Testis (tissue), 2 donors: ENCODE measurements at regions not wholly inside any gene's neighbourhood (a gene's known extent, or its start where the extent isn't known, plus 50 kb on each side); places are given as distances from the start of the nearest gene placed in this dataset.
"Not testable (repeated sequence)": the region's sequence is repeated elsewhere in the genome, so short reads cannot be mapped to it uniquely, and the experiment has no call there.

Experiments used
- DNase-seq: peaks from one replicate; pipeline ENCODE4 v3.0.0-alpha.2; 2019
- H3K27ac ChIP-seq, 2 donors: fragments of 200-600 bp; sonication (generic); one replicate each; pipeline ENCODE4 v1.5.1; 2019
- H3K27me3 ChIP-seq: fragments of 200-600 bp; sonication (generic); one replicate; pipeline ENCODE4 v1.5.1; 2019
- H3K36me3 ChIP-seq: fragments of 200-600 bp; sonication (generic); one replicate; pipeline ENCODE4 v1.5.1; 2017; ENCODE audit warnings: low read depth; ENCODE audit errors: missing control alignments
- H3K4me1 ChIP-seq: fragments of 200-600 bp; sonication (generic); one replicate; pipeline ENCODE4 v1.5.1; 2019
- H3K4me3 ChIP-seq, 2 donors: fragments of 200-600 bp; sonication (generic); one replicate each; pipeline ENCODE4 v1.5.1; 2017 to 2019
- H3K9me3 ChIP-seq: fragments of 200-600 bp; sonication (generic); one replicate; pipeline ENCODE4 v1.5.1; 2017
- POLR2A ChIP-seq: fragments of 450-650 bp; IDR thresholded peaks from one replicate; pipeline ENCODE4 v1.6.1; 2017; ENCODE audit warnings: antibody characterized with exemption, mild to moderate bottlenecking, moderate library complexity
- WGBS, 2 donors: methylation state at CpG; one replicate each; pipeline ENCODE4 v1.1.5; 2018; 5-methylcytosine and 5-hydroxymethylcytosine counted together
- intact Hi-C: fragments of 100-400 bp; cut with DNase I; formaldehyde crosslinking; loops from one replicate; pipeline ENCODE4 v1.15.1; 2023; ENCODE audit warnings: low total_unique reads
- TF ChIP-seq, protein P1 (sequence below), 3 experiments: fragments of 450-650 bp in 2 of 3; fragments of 200-600 bp in 1 of 3; sonication (generic) in 1 of 3; IDR thresholded peaks; one replicate each; pipeline ENCODE4 v1.5.1; 2016 to 2019; ENCODE audit warnings: antibody characterized with exemption in 3 of 3, mild to moderate bottlenecking in 2 of 3, moderate library complexity in 1 of 3

- Histone ChIP-seq H3K9me3 (no peaks in the 10 kb centered on the region), H3K36me3 (no peaks in the 10 kb centered on the region), H3K27ac (no peak overlapping the region), H3K4me1 (no peaks in the 10 kb centered on the region), H3K27me3 (no peaks in the 10 kb centered on the region), H3K4me3 (no peak overlapping the region)
- TF ChIP-seq, protein P1, sequence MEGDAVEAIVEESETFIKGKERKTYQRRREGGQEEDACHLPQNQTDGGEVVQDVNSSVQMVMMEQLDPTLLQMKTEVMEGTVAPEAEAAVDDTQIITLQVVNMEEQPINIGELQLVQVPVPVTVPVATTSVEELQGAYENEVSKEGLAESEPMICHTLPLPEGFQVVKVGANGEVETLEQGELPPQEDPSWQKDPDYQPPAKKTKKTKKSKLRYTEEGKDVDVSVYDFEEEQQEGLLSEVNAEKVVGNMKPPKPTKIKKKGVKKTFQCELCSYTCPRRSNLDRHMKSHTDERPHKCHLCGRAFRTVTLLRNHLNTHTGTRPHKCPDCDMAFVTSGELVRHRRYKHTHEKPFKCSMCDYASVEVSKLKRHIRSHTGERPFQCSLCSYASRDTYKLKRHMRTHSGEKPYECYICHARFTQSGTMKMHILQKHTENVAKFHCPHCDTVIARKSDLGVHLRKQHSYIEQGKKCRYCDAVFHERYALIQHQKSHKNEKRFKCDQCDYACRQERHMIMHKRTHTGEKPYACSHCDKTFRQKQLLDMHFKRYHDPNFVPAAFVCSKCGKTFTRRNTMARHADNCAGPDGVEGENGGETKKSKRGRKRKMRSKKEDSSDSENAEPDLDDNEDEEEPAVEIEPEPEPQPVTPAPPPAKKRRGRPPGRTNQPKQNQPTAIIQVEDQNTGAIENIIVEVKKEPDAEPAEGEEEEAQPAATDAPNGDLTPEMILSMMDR (IDR thresholded peaks at IDR 0.05) = no peak
- TF ChIP-seq POLR2A = no peak
- no peak for DNase-seq
- 64 to 79% methylated on average over 5 of the region's 5 CpGs for WGBS, 2 donors
- intact Hi-C loops = no loop called here
Observed at GRCh38 chr3:161694682-161695564, 198.3 kb downstream of the OTOL1 start.

DNA sequence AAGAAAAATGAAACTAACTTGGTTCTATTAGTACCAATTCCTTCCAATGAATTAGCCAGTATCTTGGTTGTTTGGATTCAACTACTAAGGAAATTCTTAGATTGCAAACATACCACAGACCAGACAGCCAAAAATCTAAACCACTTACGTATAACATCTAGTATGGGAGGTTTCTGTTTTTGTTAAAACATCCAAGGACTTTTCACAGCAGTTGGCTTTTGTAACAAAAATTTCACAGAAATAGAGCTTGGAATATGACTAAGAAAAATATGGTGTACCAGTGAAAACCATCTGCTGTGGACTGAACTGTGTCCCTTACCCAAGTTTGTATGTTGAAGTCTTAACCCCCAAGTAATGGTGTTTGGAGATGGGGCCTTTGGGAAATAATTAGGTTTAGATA lies 199.2 kb downstream of the OTOL1 start:
- 48 to 56% methylated on average over 1 of the region's 1 CpG for WGBS, 2 donors
- no peak for DNase-seq

GRCh38 chr3:161700998-161701397 lies 204.4 kb downstream of the OTOL1 start:
- no peaks in the 10 kb centered on the region for H3K9me3 ChIP-seq
- intact Hi-C loops = no loop called here
- no peaks in the 10 kb centered on the region for H3K36me3 ChIP-seq
- 91 to 96% methylated on average over 2 of the region's 2 CpGs for WGBS, 2 donors
- no peak for DNase-seq
- TF ChIP-seq POLR2A = no peak
- TF ChIP-seq, protein P1 (IDR thresholded peaks at IDR 0.05) = no peak
- H3K27me3 ChIP-seq = no peaks in the 10 kb centered on the region
- H3K4me3 ChIP-seq = no peak overlapping the region
- H3K4me1 ChIP-seq = no peaks in the 10 kb centered on the region
- no peak overlapping the region for H3K27ac ChIP-seq

More for the DNA sequence above, 199.2 kb downstream of the OTOL1 start:
- intact Hi-C loops = no loop called here
- no peaks in the 10 kb centered on the region for H3K4me1 ChIP-seq
- H3K27ac ChIP-seq = no peak overlapping the region
- no peaks in the 10 kb centered on the region for H3K27me3 ChIP-seq
- no peaks in the 10 kb centered on the region for H3K9me3 ChIP-seq
- H3K4me3 ChIP-seq = no peak overlapping the region
- TF ChIP-seq, protein P1 (IDR thresholded peaks at IDR 0.05) = no peak
- TF ChIP-seq POLR2A = no peak
- H3K36me3 ChIP-seq = no peaks in the 10 kb centered on the region

GRCh38 chr3:161707253-161707652 lies 210.6 kb downstream of the OTOL1 start:
- H3K4me1 ChIP-seq, H3K27ac ChIP-seq, H3K9me3 ChIP-seq, H3K36me3 ChIP-seq, DNase-seq, H3K4me3 ChIP-seq, H3K27me3 ChIP-seq, intact Hi-C loops: not testable (repeated sequence)
- 65 to 82% methylated on average over 2 to 5 of the region's 5 CpGs for WGBS, 2 donors

- no peak for DNase-seq
- Histone ChIP-seq H3K9me3 (no peaks in the 10 kb centered on the region), H3K4me3 (no peak overlapping the region), H3K27me3 (no peaks in the 10 kb centered on the region), H3K4me1 (no peaks in the 10 kb centered on the region), H3K27ac (no peak overlapping the region), H3K36me3 (no peaks in the 10 kb centered on the region)
- intact Hi-C loops = no loop called here
- TF ChIP-seq, protein P1 (IDR thresholded peaks at IDR 0.05) = no peak
- no peak for TF ChIP-seq POLR2A
Observed at GRCh38 chr3:161713731-161714130, 217.1 kb downstream of the OTOL1 start.
